Hematopoietic multipotent progenitor cell treated with erythropoietin and hydrocortisone succinate and interleukin-3 and kit ligand, for 4 days (in vitro differentiated cells): ENCODE measurements at regions not wholly inside any gene's neighbourhood (a gene's known extent, or its start where the extent isn't known, plus 50 kb on each side); places are given as distances from the start of the nearest gene placed in this dataset.

Experiments used
- DNase-seq: peaks from one replicate; pipeline ENCODE4 v3.0.0-alpha.2; 2015

DNA sequence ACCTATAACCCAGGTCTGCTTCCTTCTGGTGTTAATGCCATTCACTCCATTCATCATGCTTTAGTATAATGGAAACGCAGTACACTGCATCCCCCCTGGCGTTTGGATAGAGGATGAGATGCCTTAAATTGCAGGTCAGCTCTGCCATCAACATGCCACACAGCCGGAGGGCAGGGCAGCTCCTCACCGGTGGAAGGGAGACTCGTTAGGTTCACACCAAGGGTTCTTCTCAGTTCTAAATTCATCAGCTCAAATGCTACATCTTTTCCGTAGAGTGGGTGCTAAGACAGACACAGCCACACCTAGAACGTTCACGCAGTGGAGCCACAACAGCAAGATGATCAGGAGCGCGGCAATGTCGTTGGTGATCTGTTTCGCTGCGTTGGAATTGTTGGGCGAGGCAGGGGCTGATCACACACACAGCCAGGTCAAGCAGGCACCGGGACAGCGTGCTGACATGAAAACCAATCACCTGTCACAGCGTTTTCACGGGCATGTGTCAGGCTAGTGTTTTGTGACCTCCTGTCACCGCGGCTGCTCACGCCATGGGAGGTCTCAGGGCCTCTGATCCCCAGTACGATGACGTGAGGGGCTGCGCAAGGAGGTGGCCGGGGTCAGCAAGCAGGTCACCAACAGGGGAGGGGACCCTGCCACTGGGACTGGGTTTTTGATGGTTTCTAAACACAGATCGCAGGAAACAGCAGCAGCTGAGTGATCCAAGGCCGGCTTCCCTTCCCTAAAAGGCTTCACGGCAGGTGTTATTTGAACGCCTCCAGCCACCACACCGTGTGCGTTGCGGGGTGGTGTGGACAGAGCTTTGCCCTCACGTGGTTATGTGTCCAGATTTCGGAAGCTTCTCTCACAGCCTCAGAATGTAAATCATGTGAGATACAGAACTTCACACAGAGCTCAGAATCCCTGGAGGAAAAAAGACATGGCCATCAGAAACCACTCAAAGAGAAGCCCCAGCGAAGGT, 94.3 kb upstream of the IRS2 start:
- no peak for DNase-seq

DNA sequence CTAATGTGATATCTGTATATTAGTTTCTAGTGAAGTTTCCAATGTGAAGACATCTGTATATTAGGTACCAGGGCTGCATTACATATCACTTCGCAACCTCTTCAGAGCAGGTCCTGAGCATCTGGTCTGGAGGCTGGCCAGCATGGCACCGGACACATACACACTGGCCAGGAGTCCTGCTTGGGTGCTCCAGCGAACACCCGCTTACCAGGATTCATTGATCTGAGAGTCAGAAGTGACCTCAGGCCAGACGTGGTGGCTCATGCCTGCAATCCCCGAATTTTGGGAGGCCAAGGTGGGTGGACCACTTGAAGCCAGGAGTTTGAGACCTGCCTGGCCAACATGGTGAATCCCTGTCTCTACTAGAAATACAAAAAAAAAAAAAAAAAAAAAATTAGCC, 93.0 kb upstream of the IRS2 start:
- DNase-seq = no peak

GRCh38 chr13:109877809-109878208, 91.4 kb upstream of the IRS2 start:
- DNase-seq = no peak

DNA sequence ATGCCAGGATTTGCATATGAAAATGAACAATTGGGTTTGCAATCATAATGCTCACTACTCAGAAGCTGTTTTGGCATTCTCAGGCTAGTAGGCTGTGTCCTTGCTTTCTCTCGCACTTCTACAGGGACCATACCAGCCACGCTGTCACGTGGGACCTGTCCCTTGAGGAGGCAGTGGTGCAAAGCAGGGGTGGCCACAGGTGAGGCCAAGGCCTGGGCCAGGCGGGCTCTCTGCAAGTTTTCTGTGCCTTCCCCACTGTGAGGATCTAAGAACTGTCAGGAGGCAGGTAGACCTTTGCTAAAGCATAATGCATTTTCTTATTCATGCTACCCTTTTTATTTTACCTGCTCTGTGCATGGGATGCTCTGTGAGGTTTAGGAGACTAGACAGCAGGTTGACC, 89.4 kb upstream of the IRS2 start:
- DNase-seq = no peak

GRCh38 chr13:109874484-109875454, 88.4 kb upstream of the IRS2 start:
- DNase-seq = no peak

- DNase-seq = no peak
Measured at GRCh38 chr13:109873351-109874123, 87.2 kb upstream of the IRS2 start.

GRCh38 chr13:109872864-109873263, 86.5 kb upstream of the IRS2 start:
- DNase-seq = no peak

- DNase-seq = no peak
Measured at GRCh38 chr13:109870696-109871370, 84.5 kb upstream of the IRS2 start.

DNA sequence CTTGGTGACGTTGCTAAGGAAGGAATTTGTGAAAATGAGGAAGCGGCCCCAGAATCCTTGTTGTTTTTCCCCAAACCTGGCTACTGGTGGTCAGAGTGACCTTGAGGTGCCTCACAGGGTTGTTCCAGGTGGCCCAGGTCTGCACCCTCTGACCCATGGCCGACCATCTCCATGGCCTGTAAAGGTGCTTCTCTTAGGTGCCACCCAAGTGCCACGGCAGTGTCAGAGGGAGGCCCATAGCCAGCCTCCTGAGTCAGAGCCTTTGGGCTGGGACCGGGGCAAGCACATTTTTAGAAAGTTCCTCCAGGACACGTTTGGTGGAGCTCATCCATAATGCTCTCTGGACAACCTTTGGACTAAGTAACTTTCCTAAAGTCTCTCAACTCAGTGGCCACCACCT, 83.9 kb upstream of the IRS2 start:
- no peak for DNase-seq

DNA sequence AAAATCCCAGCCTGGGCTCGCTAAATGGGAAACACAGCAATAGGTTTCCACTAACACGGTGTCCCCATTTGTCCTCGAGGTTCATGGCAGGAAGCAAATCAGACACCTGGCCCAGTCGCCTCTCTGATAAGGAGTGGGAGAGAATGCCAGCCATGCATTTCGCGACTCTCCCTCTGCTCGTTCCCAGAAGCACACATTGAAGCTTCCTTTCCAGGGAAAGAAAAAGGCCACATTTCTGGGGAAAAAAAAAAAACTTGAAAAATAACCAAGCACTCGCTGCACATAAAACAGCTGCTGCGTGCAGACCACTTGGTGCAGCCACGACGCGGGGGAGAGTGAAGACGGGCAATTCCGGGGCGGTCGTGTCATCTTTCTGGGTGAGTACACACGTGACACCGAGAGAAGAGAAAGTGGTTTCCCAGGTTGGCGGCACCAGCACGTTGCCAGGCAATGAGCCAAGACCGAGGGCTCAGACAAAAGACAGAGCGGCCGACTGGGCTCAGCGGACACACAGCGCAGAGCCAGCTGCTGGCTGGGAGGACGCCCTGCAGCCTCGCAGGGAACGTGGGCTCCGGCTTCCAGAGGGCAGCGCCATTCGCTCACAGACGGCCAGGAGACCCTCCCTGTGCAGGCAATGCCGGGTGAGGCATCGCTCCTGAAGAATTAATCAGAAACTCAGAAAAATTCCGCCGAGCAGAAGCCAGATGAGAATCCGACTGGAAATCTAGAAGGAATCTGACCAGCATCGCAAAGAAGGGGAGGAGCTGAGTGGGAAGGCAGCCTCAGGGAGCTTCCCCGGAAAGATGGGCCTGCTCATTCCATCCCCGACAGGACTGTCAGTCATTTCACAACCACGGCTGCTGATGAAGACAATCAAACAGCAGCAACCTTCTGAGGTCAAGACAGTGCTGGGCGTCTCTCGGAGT, 83.2 kb upstream of the IRS2 start:
- peak; percentile 30 for DNase-seq

DNA sequence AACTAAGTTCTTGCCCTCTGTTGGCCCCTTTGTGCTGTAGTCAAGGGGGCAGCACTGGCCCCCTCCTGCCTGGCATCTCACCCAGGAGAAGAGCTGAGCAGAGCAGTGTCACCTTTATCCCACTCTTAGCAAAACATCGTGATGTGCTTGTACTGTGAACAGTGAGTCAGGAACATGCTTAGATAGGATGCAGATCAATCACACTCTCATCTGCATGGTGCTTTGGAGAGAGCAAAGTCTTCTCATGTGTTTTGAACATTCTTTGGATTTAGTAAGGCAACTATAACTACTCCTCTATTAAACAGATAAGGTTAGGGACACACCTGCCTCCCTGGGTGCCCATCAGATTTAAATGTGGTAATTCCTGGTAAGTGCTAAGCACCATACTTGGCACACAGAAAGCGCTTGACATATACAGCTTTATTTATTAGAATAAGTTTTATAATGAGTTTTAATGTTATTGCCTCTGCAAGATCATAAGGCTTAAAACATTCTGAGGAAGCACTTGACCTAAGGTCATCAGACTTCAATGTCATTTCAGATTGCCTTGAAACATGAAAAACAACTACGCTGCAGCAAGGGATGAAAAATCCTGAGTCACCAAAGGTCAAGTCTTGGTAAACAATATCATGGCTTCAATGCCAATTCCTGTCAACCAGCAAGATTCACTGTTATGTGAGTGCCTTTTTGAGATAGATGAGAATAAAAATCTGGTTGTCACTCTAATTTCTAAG, 82.4 kb upstream of the IRS2 start:
- DNase-seq = no peak

- no peak for DNase-seq
Measured at GRCh38 chr13:109867766-109868165, 81.4 kb upstream of the IRS2 start.

- no peak for DNase-seq
Measured at GRCh38 chr13:109862627-109863026, 76.2 kb upstream of the IRS2 start.

- DNase-seq = no peak
Measured at GRCh38 chr13:109859898-109860297, 73.5 kb upstream of the IRS2 start.

- no peak for DNase-seq
Measured at GRCh38 chr13:109859216-109859835, 72.9 kb upstream of the IRS2 start.

DNA sequence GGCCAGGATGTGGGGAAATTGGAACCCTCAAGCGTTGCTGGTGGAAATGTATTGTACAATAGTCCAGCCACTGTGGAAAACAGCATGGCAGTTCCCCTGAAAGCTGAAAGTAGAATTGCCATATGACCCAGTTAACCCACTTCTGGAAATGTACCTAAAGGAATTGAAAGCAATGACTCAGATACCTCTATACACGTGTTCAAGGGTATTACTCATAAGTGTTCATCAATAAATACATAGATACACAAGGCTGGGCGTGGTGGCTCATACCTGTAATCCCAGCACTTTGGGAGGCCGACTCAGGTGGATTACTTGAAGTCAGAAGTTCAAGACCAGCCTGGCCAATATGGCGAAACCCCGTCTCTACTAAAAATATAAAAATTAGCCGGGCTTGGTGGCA, 71.9 kb upstream of the IRS2 start:
- DNase-seq = no peak

DNA sequence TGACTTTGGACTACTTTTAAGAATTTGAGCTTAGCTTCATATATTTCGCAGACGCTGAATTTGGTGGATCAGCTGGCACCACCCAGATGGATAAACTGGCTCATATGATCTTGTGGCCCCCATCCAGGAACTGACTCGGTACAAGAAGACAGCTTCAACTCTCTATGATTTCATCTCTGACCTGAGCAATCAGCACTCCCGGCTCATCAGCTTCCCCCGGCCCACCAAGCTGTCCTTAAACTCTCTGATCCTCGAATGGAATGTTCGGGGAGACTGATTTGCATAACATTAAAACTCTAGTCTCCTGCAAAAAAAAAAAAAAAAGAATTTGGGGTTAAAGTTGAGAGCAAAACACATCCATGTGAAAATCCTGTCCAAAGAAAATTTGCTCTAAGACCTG, 71.4 kb upstream of the IRS2 start:
- no peak for DNase-seq

DNA sequence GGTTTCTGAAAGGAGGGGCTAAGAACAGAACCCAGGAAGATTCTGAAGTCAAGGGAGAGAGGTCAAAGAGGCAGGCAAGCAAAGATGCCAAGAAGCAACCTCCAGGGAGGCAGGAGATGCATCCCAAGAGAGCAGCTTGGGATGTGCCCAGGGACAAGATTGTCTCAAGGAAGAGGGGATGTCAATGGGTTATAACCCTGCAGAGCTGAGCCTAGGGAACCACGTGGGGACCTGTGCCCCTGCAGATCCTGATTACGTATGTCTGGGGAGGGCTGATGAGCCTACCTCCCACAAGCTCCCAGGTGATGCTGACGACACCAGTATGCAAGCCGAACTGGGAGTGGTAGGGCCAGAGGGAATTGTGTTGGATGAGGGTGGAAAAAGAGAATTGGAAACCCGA, 70.9 kb upstream of the IRS2 start:
- DNase-seq = no peak

DNA sequence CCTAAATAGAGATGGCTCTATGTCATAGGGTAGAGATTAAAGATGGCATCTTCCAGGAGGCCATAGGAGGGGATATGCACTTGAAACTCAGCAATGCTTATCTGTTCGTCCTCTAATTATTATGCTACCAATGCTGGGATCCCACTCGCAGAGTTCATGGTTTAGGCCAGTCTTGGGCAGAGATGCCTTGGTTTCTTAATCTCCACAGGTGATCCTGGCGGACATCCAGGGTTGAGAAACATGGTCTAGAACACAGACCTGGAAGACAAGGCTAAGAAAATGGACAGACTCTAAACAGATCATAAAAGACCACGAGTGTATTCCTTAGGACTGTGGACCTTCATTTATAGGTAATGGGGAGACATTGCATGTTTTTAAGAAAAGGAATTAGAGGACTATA, 70.0 kb upstream of the IRS2 start:
- DNase-seq = no peak

DNA sequence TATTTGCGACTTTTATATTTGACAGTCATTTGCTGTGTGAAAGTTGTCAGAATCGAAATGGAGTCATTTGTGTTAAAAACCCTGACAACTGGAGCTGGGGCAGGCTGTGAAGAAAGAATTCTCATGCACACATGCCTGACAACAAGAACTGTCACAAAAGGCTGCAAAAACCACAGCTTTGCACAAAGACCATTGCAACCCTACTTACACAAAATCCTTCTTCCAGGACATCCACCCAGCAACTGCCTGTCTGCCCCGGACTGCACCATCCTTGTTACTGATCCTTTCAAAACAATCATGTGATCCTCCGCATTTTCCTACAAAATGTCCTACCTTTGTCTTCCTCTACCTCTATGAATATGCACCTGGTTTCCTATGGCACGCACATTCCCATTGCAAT, 66.8 kb upstream of the IRS2 start:
- no peak for DNase-seq
